ENCODE measurements at regions not wholly inside any gene's neighbourhood (a gene's known extent, or its start where the extent isn't known, plus 50 kb on each side); places are given as distances from the start of the nearest gene placed in this dataset.

DNA sequence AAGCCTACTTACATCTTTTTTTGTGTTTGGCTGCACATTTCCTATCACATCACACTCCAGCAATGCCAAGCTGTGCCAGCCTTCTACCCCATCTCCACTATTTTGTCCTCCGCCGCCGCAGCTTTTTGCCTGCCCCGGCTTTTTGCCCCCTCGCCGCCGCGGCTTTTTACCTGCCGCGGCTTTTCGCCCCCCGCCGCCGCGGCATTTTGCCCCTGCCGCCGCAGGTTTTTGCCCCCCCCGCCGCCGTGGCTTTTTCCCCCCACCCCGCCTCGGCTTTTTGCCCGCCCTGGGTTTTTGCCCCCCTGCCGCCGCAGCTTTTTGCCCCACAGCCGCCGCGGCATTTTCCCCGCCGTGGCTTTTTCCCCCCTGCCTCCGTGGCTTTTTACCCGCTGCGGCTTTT, 506.0 kb downstream of the ZNF37A start:
- TF ChIP-seq CTCF (IDR thresholded peaks at IDR 0.05), result no peak
- no peak for TF ChIP-seq EZH2 (IDR thresholded peaks at IDR 0.05; ENCODE audit: borderline replicate concordance, insufficient read depth, low read depth, low read length, poor library complexity, severe bottlenecking)
